ENCODE measurements at regions not wholly inside any gene's neighbourhood (a gene's known extent, or its start where the extent isn't known, plus 50 kb on each side); places are given as distances from the start of the nearest gene placed in this dataset.

- no peak for TF ChIP-seq CTCF (conservative IDR thresholded peaks at IDR 0.05 in 1 of 2, IDR thresholded peaks at IDR 0.05 in 1 of 2; ENCODE audit: extremely low read depth in 1 of 2, insufficient read depth in 1 of 2, low read depth in 1 of 2, low read length in 2 of 2)
- no peak for TF ChIP-seq EZH2 (IDR thresholded peaks at IDR 0.05; ENCODE audit: borderline replicate concordance, low read length)
These were observed 643.4 kb downstream of the OLFM4 start for GRCh38 chr13:53672005-53672404.
